SK-N-SH (cell line): ENCODE measurements at regions not wholly inside any gene's neighbourhood (a gene's known extent, or its start where the extent isn't known, plus 50 kb on each side); places are given as distances from the start of the nearest gene placed in this dataset.

Experiments used
- CTCF ChIA-PET: fragments of 300-600, 350-600 bp; formaldehyde crosslinking; extraction: SDS; loops from one replicate; lab custom pipeline; 2021; lab: Yijun Ruan, JAX
- POLR2A ChIA-PET: fragments of 350-600 bp; sonication (Branson Sonifier 250); formaldehyde crosslinking; extraction: SDS; loops from one replicate; lab custom pipeline; 2020; ENCODE audit warnings: antibody characterized with exemption, inconsistent platforms; lab: Yijun Ruan, JAX
- DNase-seq: peaks from one replicate; pipeline ENCODE4 v3.0.0; 2012
- H2AFZ ChIP-seq: fragments of 200-600 bp; sonication (generic); 2 replicates; pipeline ENCODE4 v1.8.1; 2016; ENCODE audit warnings: antibody characterized with exemption, mild to moderate bottlenecking, low read depth
- H3F3A ChIP-seq: fragments of 200-600 bp; sonication (generic); replicated peaks from 2 replicates; pipeline ENCODE3; 2016; ENCODE audit warnings: antibody characterized with exemption, mild to moderate bottlenecking; ENCODE audit not compliant: insufficient read depth
- H3K27ac ChIP-seq, 2 experiments: fragments of 200-500 bp in 1 of 2; fragments of 200-600 bp in 1 of 2; sonication (Bioruptor generic) in 1 of 2; sonication (generic), shearing (Covaris generic) in 1 of 2; 2 replicates each; pipeline versions ENCODE4 v1.5.1 to v1.6.1; 2014 to 2016; ENCODE audit warnings: low read depth in 2 of 2, inconsistent platforms in 1 of 2, low read length in 1 of 2, mild to moderate bottlenecking in 1 of 2, mixed read lengths in 1 of 2
- H3K27me3 ChIP-seq: fragments of 200-600 bp; sonication (generic), shearing (Covaris generic); 2 replicates; pipeline ENCODE4 v1.6.1; 2016; ENCODE audit warnings: mixed run types; ENCODE audit not compliant: insufficient read depth
- H3K36me3 ChIP-seq, 2 experiments: fragments of 200-500 bp in 1 of 2; fragments of 200-600 bp in 1 of 2; sonication (Bioruptor generic) in 1 of 2; sonication (generic) in 1 of 2; replicated peaks in 1 of 2; 2 replicates each; pipeline versions ENCODE3 to v1.5.1; 2014 to 2016; ENCODE audit warnings: low read length in 1 of 2, mild to moderate bottlenecking in 1 of 2; ENCODE audit not compliant: insufficient read depth in 2 of 2, control insufficient read depth in 1 of 2
- H3K4me1 ChIP-seq, 2 experiments: fragments of 200-500 bp in 1 of 2; fragments of 200-600 bp in 1 of 2; sonication (Bioruptor generic) in 1 of 2; sonication (generic), shearing (Covaris generic) in 1 of 2; 2 replicates each; pipeline versions ENCODE4 v1.5.1 to v1.6.1; 2014 to 2016; ENCODE audit warnings: low read depth in 1 of 2, low read length in 1 of 2, mixed run types in 1 of 2; ENCODE audit not compliant: insufficient read depth in 2 of 2, control insufficient read depth in 1 of 2
- H3K4me2 ChIP-seq: fragments of 200-600 bp; sonication (generic), shearing (Covaris generic); 2 replicates; pipeline ENCODE4 v1.6.1; 2017; ENCODE audit warnings: mixed run types
- H3K4me3 ChIP-seq, 2 experiments: fragments of 200-500 bp in 1 of 2; fragments of 200-600 bp in 1 of 2; sonication (Bioruptor generic) in 1 of 2; sonication (generic), shearing (Covaris generic) in 1 of 2; 2 replicates each; pipeline versions ENCODE4 v1.5.1 to v1.8.1; 2014 to 2016; ENCODE audit warnings: low read depth in 2 of 2, inconsistent platforms in 1 of 2, low read length in 1 of 2, mild to moderate bottlenecking in 1 of 2, mixed read lengths in 1 of 2, moderate library complexity in 1 of 2
- H3K79me2 ChIP-seq: fragments of 200-600 bp; sonication (generic); 2 replicates; pipeline ENCODE4 v1.8.1; 2017; ENCODE audit warnings: mild to moderate bottlenecking; ENCODE audit not compliant: insufficient read depth
- H3K9ac ChIP-seq: fragments of 200-600 bp; sonication (generic); 2 replicates; pipeline ENCODE4 v1.6.1; 2017; ENCODE audit warnings: mixed run types
- H3K9me2 ChIP-seq: fragments of 200-600 bp; sonication (generic); 2 replicates; pipeline ENCODE4 v1.6.1; 2017; ENCODE audit warnings: mixed run types
- H3K9me3 ChIP-seq: fragments of 200-600 bp; sonication (generic); 2 replicates; pipeline ENCODE4 v1.6.1; 2017; ENCODE audit warnings: mixed run types, mild to moderate bottlenecking, moderate library complexity
- H4K20me1 ChIP-seq: fragments of 200-600 bp; sonication (generic); 2 replicates; pipeline ENCODE4 v1.6.1; 2017; ENCODE audit warnings: mild to moderate bottlenecking, mixed run types; ENCODE audit not compliant: insufficient read depth
- GABPA ChIP-seq: IDR thresholded peaks from 2 replicates; pipeline ENCODE4 v1.4.0; 2012; ENCODE audit warnings: low read depth, mild to moderate bottlenecking
- GATA2 ChIP-seq: sonication (generic); formaldehyde crosslinking; IDR thresholded peaks from 2 replicates; pipeline ENCODE4 v1.5.0; 2020; ENCODE audit warnings: mild to moderate bottlenecking, missing genetic modification reagents
- NFIC ChIP-seq: IDR thresholded peaks from 2 replicates; pipeline ENCODE4 v1.4.0; 2012; ENCODE audit warnings: borderline replicate concordance
- NRF1 ChIP-seq: IDR thresholded peaks from 2 replicates; pipeline ENCODE4 v1.6.1; 2012; ENCODE audit warnings: low read depth, mild to moderate bottlenecking, low read length
- RCOR1 ChIP-seq: fragments of 150-350 bp; IDR thresholded peaks from 2 replicates; pipeline ENCODE4 v1.6.1; 2017; ENCODE audit warnings: antibody characterized with exemption, low read length
- RFX5 ChIP-seq: IDR thresholded peaks from 2 replicates; pipeline ENCODE4 v1.6.1; 2012; ENCODE audit warnings: mild to moderate bottlenecking, improper control_type of control experiment, low read length
- RXRA ChIP-seq: IDR thresholded peaks from 2 replicates; pipeline ENCODE4 v1.4.0; 2012; ENCODE audit warnings: low read depth, mild to moderate bottlenecking, borderline replicate concordance
- TAF1 ChIP-seq: IDR thresholded peaks from 2 replicates; pipeline ENCODE4 v1.6.1; 2012; ENCODE audit warnings: low read depth, mild to moderate bottlenecking, low read length, moderate library complexity, borderline replicate concordance
- TCF12 ChIP-seq: IDR thresholded peaks from 2 replicates; pipeline ENCODE4 v1.4.0; 2012
- TEAD4 ChIP-seq: IDR thresholded peaks from 2 replicates; pipeline ENCODE4 v1.4.0; 2012; ENCODE audit warnings: mild to moderate bottlenecking, borderline replicate concordance; ENCODE audit not compliant: insufficient read depth
- YY1 ChIP-seq: IDR thresholded peaks from 2 replicates; pipeline ENCODE4 v1.4.0; 2012; ENCODE audit warnings: low read depth, mild to moderate bottlenecking
- WGBS: methylation state at CpG from one replicate; pipeline ENCODE4 v1.1.6; 2017; ENCODE audit warnings: low lambda C conversion rate; 5-methylcytosine and 5-hydroxymethylcytosine counted together
- TF ChIP-seq, protein P1 (sequence below): IDR thresholded peaks from 2 replicates; pipeline ENCODE4; 2012
- TF ChIP-seq, protein P2 (sequence below): IDR thresholded peaks from 2 replicates; pipeline ENCODE4 v1.4.0; 2012; ENCODE audit warnings: low read depth
- TF ChIP-seq, protein P3 (sequence below): fragments of 150-350 bp; IDR thresholded peaks from 2 replicates; pipeline ENCODE4 v1.6.1; 2016; ENCODE audit warnings: mild to moderate bottlenecking, low read depth, low read length
- TF ChIP-seq, protein P4 (sequence below): fragments of 200-600 bp; sonication (generic); IDR thresholded peaks from 2 replicates; pipeline ENCODE4 v1.6.1; 2017; ENCODE audit warnings: antibody characterized with exemption, mild to moderate bottlenecking, moderate library complexity

DNA sequence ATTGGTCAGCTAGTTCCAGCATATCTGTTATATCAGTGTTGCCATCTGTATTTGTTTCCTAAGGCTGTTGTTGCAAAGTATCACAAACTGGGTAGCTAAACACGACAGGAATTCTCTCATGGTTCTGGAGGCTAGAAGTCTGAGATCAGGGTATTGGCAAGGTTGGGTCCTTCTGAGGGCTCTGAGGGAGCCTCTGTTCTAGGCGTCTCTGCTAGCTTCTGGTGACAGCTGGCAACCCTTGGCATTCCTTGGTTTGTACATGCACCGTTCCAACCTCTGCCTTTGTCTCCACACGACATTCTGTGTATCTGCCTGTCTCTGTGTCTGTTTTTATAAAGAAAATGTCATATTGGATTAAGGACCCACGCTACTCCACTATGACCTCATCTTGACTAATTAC lies 219.9 kb upstream of the NLRP1 start (continued):
- TF ChIP-seq RCOR1 (no peak), TEAD4 (no peak), YY1 (no peak), TAF1 (no peak), RXRA (no peak), RFX5 (no peak), GATA2 (CRISPR knock-in tag) (no peak), TCF12 (no peak)

DNA sequence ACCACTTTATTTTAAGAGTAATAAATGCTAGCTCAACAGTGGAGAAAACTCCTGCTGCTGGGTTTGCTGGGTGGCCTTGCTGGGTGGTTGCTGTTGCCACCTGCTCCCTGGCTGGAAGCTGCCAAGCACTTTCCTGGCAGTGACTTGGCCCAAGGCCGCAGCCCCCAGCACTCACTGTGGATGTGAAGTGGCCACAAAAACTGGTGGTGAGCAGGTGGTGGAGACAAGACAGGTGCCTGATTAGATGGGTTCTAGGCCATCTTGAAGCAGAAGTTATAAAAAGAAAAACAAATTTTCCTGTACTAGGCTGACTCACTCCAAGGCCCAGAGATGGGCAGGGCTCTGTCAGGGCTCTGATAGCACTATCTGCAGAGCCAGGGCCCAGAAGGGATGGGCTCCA lies 224.7 kb upstream of the NLRP1 start:
- Histone ChIP-seq H3K27ac (no peak overlapping the region), H3K36me3 (no peaks in the 10 kb centered on the region), H3K4me1 (no peaks in the 10 kb centered on the region), H2AFZ (no peak overlapping the region), H4K20me1 (no peaks in the 10 kb centered on the region), H3K27me3 (no peaks in the 10 kb centered on the region; the same call in 1 of the 2 replicates), H3F3A (no peaks in the 10 kb centered on the region), H3K4me3 (no peak overlapping the region), H3K9me2 (no peaks in the 10 kb centered on the region), H3K4me2 (no peak overlapping the region), H3K9me3 (no peaks in the 10 kb centered on the region), H3K9ac (no peak overlapping the region), H3K79me2 (no peaks in the 10 kb centered on the region)
- 0% methylated on average over 1 of the region's 1 CpG for WGBS
- TF ChIP-seq, protein P1, sequence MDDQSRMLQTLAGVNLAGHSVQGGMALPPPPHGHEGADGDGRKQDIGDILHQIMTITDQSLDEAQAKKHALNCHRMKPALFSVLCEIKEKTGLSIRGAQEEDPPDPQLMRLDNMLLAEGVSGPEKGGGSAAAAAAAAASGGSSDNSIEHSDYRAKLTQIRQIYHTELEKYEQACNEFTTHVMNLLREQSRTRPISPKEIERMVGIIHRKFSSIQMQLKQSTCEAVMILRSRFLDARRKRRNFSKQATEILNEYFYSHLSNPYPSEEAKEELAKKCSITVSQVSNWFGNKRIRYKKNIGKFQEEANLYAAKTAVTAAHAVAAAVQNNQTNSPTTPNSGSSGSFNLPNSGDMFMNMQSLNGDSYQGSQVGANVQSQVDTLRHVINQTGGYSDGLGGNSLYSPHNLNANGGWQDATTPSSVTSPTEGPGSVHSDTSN: no peak
- TF ChIP-seq, protein P2, sequence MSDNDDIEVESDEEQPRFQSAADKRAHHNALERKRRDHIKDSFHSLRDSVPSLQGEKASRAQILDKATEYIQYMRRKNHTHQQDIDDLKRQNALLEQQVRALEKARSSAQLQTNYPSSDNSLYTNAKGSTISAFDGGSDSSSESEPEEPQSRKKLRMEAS: no peak
- TF ChIP-seq, protein P3, sequence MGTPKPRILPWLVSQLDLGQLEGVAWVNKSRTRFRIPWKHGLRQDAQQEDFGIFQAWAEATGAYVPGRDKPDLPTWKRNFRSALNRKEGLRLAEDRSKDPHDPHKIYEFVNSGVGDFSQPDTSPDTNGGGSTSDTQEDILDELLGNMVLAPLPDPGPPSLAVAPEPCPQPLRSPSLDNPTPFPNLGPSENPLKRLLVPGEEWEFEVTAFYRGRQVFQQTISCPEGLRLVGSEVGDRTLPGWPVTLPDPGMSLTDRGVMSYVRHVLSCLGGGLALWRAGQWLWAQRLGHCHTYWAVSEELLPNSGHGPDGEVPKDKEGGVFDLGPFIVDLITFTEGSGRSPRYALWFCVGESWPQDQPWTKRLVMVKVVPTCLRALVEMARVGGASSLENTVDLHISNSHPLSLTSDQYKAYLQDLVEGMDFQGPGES: no peak
- TF ChIP-seq NRF1 (no peak), RCOR1 (no peak), NFIC (no peak), GABPA (no peak)
- TF ChIP-seq, protein P4, sequence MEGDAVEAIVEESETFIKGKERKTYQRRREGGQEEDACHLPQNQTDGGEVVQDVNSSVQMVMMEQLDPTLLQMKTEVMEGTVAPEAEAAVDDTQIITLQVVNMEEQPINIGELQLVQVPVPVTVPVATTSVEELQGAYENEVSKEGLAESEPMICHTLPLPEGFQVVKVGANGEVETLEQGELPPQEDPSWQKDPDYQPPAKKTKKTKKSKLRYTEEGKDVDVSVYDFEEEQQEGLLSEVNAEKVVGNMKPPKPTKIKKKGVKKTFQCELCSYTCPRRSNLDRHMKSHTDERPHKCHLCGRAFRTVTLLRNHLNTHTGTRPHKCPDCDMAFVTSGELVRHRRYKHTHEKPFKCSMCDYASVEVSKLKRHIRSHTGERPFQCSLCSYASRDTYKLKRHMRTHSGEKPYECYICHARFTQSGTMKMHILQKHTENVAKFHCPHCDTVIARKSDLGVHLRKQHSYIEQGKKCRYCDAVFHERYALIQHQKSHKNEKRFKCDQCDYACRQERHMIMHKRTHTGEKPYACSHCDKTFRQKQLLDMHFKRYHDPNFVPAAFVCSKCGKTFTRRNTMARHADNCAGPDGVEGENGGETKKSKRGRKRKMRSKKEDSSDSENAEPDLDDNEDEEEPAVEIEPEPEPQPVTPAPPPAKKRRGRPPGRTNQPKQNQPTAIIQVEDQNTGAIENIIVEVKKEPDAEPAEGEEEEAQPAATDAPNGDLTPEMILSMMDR: no peak
- ChIA-PET POLR2A (no interaction called here), CTCF (no interaction called here)
- DNase-seq: no peak
